WTC11 (cell line): ENCODE measurements at regions not wholly inside any gene's neighbourhood (a gene's known extent, or its start where the extent isn't known, plus 50 kb on each side); places are given as distances from the start of the nearest gene placed in this dataset.

ENCODE experiments used
- NFATC4 ChIP-seq: fragments of 250-450 bp; sonication (Bioruptor Pico); IDR thresholded peaks from 2 replicates; pipeline ENCODE4 v1.9.0; 2021; ENCODE audit warnings: mild to moderate bottlenecking
- TCF7 ChIP-seq: sonication (generic); formaldehyde crosslinking; IDR thresholded peaks from 2 replicates; pipeline ENCODE4 v1.8.0; 2022; ENCODE audit warnings: mild to moderate bottlenecking, low read depth, missing genetic modification reagents, moderate library complexity
- TEAD4 ChIP-seq: sonication (generic); formaldehyde crosslinking; IDR thresholded peaks from 2 replicates; pipeline ENCODE4 v1.8.0; 2022; ENCODE audit warnings: mild to moderate bottlenecking, missing genetic modification reagents
- ZBTB21 ChIP-seq: sonication (generic); formaldehyde crosslinking; IDR thresholded peaks from 2 replicates; pipeline ENCODE4 v1.8.1; 2023; ENCODE audit warnings: mild to moderate bottlenecking, missing genetic modification reagents, borderline replicate concordance
- ZNF671 ChIP-seq: fragments of 250-450 bp; sonication (Bioruptor Pico); IDR thresholded peaks from 2 replicates; pipeline ENCODE4 v1.8.0; 2021; ENCODE audit warnings: mild to moderate bottlenecking
- TF ChIP-seq, protein P1 (sequence below): fragments of 200-600 bp; IDR thresholded peaks from 2 replicates; pipeline ENCODE4 v1.8.0; 2022; ENCODE audit warnings: antibody characterized with exemption
- TF ChIP-seq, protein P2 (sequence below): sonication (generic); formaldehyde crosslinking; IDR thresholded peaks from 2 replicates; pipeline ENCODE4 v1.8.0; 2023; ENCODE audit warnings: missing genetic modification reagents

DNA sequence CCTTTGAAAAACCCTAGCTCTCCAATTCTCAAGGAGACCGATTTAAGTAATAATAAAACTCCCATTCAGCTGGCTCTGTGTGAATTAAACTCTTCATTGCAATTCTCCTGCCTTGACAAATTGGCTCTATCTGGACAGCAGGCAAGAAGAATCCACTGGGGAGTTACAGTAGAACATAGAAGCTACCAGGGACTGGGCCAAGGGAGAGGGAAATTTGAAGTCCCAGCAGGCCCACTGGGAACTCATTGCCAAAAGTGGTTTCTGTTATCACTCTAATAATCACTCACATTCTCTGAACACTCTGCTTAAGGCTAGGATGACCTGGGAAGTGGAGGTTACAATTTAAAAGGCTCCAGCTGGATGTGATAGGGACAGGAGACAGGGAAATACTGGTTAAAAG, 384.5 kb upstream of the CCDC196 start:
- no peak for TF ChIP-seq ZNF671 (CRISPR knock-in tag)
- TF ChIP-seq, protein P1, sequence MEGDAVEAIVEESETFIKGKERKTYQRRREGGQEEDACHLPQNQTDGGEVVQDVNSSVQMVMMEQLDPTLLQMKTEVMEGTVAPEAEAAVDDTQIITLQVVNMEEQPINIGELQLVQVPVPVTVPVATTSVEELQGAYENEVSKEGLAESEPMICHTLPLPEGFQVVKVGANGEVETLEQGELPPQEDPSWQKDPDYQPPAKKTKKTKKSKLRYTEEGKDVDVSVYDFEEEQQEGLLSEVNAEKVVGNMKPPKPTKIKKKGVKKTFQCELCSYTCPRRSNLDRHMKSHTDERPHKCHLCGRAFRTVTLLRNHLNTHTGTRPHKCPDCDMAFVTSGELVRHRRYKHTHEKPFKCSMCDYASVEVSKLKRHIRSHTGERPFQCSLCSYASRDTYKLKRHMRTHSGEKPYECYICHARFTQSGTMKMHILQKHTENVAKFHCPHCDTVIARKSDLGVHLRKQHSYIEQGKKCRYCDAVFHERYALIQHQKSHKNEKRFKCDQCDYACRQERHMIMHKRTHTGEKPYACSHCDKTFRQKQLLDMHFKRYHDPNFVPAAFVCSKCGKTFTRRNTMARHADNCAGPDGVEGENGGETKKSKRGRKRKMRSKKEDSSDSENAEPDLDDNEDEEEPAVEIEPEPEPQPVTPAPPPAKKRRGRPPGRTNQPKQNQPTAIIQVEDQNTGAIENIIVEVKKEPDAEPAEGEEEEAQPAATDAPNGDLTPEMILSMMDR = no peak
- TF ChIP-seq TEAD4 (CRISPR knock-in tag) = no peak
- TF ChIP-seq NFATC4 (CRISPR knock-in tag) = no peak
- TF ChIP-seq, protein P2, sequence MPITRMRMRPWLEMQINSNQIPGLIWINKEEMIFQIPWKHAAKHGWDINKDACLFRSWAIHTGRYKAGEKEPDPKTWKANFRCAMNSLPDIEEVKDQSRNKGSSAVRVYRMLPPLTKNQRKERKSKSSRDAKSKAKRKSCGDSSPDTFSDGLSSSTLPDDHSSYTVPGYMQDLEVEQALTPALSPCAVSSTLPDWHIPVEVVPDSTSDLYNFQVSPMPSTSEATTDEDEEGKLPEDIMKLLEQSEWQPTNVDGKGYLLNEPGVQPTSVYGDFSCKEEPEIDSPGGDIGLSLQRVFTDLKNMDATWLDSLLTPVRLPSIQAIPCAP = no peak
- no peak for TF ChIP-seq TCF7
- TF ChIP-seq ZBTB21 (CRISPR knock-in tag) = no peak
